ENCODE measurements at regions not wholly inside any gene's neighbourhood (a gene's known extent, or its start where the extent isn't known, plus 50 kb on each side); places are given as distances from the start of the nearest gene placed in this dataset.

- Histone ChIP-seq H3K27me3 (no peaks in the 10 kb centered on the region), H3K4me3 (no peak overlapping the region), H3K27ac (no peak overlapping the region), H3K4me1 (no peaks in the 10 kb centered on the region), H3K36me3 (no peaks in the 10 kb centered on the region), H3K9me3 (no peaks in the 10 kb centered on the region)
- ATAC-seq (ENCODE audit: low FRiP score in 2 of 2) (no peak), DNase-seq (no peak)
- 86 to 95% methylated on average over 3 of the region's 3 CpGs for WGBS, 2 donors
- TF ChIP-seq EP300 (IDR thresholded peaks at IDR 0.05) (no peak), POLR2AphosphoS5 (IDR thresholded peaks at IDR 0.05) (no peak), POLR2A (IDR thresholded peaks at IDR 0.05) (no peak)
- TF ChIP-seq, protein P1, sequence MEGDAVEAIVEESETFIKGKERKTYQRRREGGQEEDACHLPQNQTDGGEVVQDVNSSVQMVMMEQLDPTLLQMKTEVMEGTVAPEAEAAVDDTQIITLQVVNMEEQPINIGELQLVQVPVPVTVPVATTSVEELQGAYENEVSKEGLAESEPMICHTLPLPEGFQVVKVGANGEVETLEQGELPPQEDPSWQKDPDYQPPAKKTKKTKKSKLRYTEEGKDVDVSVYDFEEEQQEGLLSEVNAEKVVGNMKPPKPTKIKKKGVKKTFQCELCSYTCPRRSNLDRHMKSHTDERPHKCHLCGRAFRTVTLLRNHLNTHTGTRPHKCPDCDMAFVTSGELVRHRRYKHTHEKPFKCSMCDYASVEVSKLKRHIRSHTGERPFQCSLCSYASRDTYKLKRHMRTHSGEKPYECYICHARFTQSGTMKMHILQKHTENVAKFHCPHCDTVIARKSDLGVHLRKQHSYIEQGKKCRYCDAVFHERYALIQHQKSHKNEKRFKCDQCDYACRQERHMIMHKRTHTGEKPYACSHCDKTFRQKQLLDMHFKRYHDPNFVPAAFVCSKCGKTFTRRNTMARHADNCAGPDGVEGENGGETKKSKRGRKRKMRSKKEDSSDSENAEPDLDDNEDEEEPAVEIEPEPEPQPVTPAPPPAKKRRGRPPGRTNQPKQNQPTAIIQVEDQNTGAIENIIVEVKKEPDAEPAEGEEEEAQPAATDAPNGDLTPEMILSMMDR (IDR thresholded peaks at IDR 0.05), result no peak
Observed at GRCh38 chr10:71145352-71145945, 66.9 kb upstream of the UNC5B start.

GRCh38 chr10:71150796-71151195, 61.6 kb upstream of the UNC5B start:
- ATAC-seq (ENCODE audit: low FRiP score in 2 of 2) (no peak), DNase-seq (no peak)
- no peaks in the 10 kb centered on the region for H3K4me1 ChIP-seq
- no peak for TF ChIP-seq EP300 (IDR thresholded peaks at IDR 0.05)
- TF ChIP-seq, protein P1 (IDR thresholded peaks at IDR 0.05), result no peak
- TF ChIP-seq POLR2AphosphoS5 (IDR thresholded peaks at IDR 0.05), result no peak
- TF ChIP-seq POLR2A (IDR thresholded peaks at IDR 0.05), result no peak
- H3K4me3 ChIP-seq, result no peak overlapping the region
- H3K36me3 ChIP-seq, result no peaks in the 10 kb centered on the region
- no peaks in the 10 kb centered on the region for H3K27me3 ChIP-seq
- H3K27ac ChIP-seq, result no peak overlapping the region
- WGBS, 2 donors, result 69 to 89% methylated on average over 1 to 2 of the region's 2 CpGs
- no peaks in the 10 kb centered on the region for H3K9me3 ChIP-seq

DNA sequence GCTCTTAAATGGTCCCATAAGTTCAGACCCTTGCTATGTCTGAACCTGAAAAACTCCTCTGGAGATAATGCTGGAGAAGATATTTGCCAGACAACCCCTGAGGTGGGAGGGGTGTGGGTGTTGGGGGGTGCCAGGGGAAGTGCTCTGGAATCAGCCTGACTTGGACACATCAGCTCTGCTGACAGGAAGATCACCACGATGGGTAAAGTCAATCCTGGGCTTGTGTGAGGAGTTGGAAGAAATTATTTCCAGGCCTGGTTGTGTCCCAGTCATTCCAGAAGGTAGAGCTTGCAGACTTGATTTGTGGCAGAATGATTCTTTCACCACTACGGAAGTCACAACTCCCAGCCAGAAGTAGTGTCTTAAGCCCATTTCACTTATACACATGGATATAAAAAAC, 60.3 kb upstream of the UNC5B start:
- no peaks in the 10 kb centered on the region for H3K27me3 ChIP-seq
- no peak overlapping the region for H3K4me3 ChIP-seq
- H3K27ac ChIP-seq, result no peak overlapping the region
- no peak for DNase-seq
- 73 to 76% methylated on average over 2 of the region's 2 CpGs for whole genome bisulfite sequencing, 2 donors
- H3K9me3 ChIP-seq, result no peaks in the 10 kb centered on the region
- H3K4me1 ChIP-seq, result no peaks in the 10 kb centered on the region
- no peak for TF ChIP-seq EP300 (IDR thresholded peaks at IDR 0.05)
- TF ChIP-seq, protein P1 (IDR thresholded peaks at IDR 0.05), result no peak
- no peak for TF ChIP-seq POLR2AphosphoS5 (IDR thresholded peaks at IDR 0.05)
- TF ChIP-seq POLR2A (IDR thresholded peaks at IDR 0.05), result no peak
- no peaks in the 10 kb centered on the region for H3K36me3 ChIP-seq
- no peak for ATAC-seq (ENCODE audit: low FRiP score in 2 of 2)

DNA sequence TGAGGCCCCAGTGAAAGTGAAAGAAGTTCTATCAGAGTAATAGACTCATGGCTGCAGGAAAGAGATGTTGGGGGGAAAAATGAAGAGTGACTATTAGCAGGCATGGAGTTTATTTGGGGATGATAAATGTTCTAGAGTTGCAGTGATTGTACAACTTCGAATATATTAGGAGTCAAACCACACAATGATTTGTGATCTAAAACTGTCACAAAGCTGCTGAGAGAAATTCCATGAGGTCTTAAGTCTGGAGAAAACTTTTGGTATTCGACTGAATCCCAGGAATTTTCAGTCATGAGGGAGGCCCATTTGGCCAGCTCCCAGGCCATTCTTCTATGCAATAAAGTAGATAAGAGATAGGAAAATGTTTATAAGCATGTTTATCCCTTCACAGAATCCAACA, 55.9 kb upstream of the UNC5B start:
- H3K36me3 ChIP-seq, result no peaks in the 10 kb centered on the region
- TF ChIP-seq POLR2A (IDR thresholded peaks at IDR 0.05), result no peak
- TF ChIP-seq, protein P1 (IDR thresholded peaks at IDR 0.05), result no peak
- no peak for TF ChIP-seq POLR2AphosphoS5 (IDR thresholded peaks at IDR 0.05)
- no peak for TF ChIP-seq EP300 (IDR thresholded peaks at IDR 0.05)
- 55 to 87% methylated on average over 2 of the region's 2 CpGs for WGBS, 2 donors
- no peak for DNase-seq
- H3K27me3 ChIP-seq, result no peaks in the 10 kb centered on the region
- H3K9me3 ChIP-seq, result no peaks in the 10 kb centered on the region
- H3K4me1 ChIP-seq, result no peaks in the 10 kb centered on the region
- H3K27ac ChIP-seq, result no peak overlapping the region
- ATAC-seq (ENCODE audit: low FRiP score in 2 of 2), result no peak
- H3K4me3 ChIP-seq, result no peak overlapping the region

DNA sequence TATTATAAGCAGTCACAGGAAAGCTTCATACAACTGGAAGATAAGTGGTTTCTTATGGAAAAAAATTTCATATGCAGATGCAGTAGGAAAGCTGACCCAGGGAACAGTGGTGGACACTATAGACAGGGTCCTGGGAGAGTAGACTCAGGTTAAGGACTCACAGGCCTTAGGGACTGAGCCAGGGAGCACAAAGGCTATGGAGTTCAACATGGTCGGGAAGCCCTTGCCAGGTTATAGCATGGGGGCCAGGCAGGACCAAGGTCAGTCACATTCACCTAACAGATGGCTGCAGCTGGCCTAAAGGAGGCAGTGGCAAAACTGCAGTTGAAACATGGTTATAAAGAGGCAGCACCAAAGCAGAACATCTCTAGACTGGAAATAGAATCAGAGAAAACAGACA, 54.9 kb upstream of the UNC5B start:
- no peak for DNase-seq

More for the DNA sequence above, 54.9 kb upstream of the UNC5B start:
- Histone ChIP-seq H3K36me3 (no peaks in the 10 kb centered on the region), H3K4me1 (no peaks in the 10 kb centered on the region), H3K27ac (no peak overlapping the region), H3K9me3 (no peaks in the 10 kb centered on the region), H3K27me3 (no peaks in the 10 kb centered on the region), H3K4me3 (no peak overlapping the region)
- TF ChIP-seq, protein P1 (IDR thresholded peaks at IDR 0.05), result no peak
- no peak for TF ChIP-seq POLR2AphosphoS5 (IDR thresholded peaks at IDR 0.05)
- TF ChIP-seq EP300 (IDR thresholded peaks at IDR 0.05), result no peak
- no peak for TF ChIP-seq POLR2A (IDR thresholded peaks at IDR 0.05)
- ATAC-seq (ENCODE audit: low FRiP score in 2 of 2), result no peak
- WGBS, 2 donors, result 89 to 90% methylated on average over 1 of the region's 1 CpG

Data from upper lobe of left lung (tissue), 6 donors.